ENCODE measurements at regions not wholly inside any gene's neighbourhood (a gene's known extent, or its start where the extent isn't known, plus 50 kb on each side); places are given as distances from the start of the nearest gene placed in this dataset.

- no peak for DNase-seq
These were observed 120.2 kb upstream of the PJA2 start for GRCh38 chr5:109529987-109530386.

DNA sequence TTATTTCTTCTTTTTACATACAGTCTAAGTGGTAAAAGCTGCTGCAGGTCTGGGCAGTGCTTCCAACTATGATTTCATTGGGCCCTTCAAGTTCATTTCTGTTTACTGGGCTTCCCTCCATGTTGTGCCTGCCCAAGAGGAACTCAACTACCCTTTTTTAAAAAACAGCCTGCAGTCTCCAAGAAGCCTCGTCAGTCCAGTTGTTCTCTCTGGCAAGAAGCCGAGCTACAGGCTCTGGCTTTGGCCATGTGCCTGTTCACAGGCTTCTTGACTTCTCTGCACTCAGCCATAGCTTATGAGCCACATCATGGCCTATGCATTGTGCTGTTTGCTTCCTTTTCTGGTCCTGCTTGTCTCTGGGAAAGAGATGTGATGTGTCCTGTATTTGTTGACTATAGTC, 119.7 kb upstream of the PJA2 start:
- DNase-seq, result no peak

- DNase-seq, result no peak
These were observed 114.8 kb upstream of the PJA2 start for GRCh38 chr5:109524555-109524954.

DNA sequence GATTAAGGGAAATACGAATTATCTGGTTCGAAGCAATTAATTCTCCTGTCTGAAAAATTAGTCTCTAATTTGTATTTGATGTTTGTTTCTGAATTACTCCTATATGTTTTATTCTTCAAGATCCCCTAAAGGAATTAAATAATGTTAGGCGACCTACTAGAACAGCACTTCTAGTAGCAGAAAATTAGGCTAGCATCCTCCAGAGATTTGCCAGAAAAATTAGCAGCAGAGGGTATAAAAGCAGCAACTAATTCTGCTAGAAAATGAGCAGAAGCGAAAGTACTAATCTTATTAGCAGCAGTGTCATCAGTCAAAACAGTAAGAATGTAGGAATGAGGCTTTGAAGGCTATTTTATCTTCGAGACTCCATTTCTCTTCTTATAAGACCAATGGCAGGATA, 114.3 kb upstream of the PJA2 start:
- DNase-seq, result no peak

GRCh38 chr5:109522404-109522803, 112.6 kb upstream of the PJA2 start:
- no peak for DNase-seq

- DNase-seq, result no peak
These were observed 109.6 kb upstream of the PJA2 start for GRCh38 chr5:109519416-109519815.

- no peak for DNase-seq
These were observed 106.6 kb upstream of the PJA2 start for GRCh38 chr5:109516390-109516789.

DNA sequence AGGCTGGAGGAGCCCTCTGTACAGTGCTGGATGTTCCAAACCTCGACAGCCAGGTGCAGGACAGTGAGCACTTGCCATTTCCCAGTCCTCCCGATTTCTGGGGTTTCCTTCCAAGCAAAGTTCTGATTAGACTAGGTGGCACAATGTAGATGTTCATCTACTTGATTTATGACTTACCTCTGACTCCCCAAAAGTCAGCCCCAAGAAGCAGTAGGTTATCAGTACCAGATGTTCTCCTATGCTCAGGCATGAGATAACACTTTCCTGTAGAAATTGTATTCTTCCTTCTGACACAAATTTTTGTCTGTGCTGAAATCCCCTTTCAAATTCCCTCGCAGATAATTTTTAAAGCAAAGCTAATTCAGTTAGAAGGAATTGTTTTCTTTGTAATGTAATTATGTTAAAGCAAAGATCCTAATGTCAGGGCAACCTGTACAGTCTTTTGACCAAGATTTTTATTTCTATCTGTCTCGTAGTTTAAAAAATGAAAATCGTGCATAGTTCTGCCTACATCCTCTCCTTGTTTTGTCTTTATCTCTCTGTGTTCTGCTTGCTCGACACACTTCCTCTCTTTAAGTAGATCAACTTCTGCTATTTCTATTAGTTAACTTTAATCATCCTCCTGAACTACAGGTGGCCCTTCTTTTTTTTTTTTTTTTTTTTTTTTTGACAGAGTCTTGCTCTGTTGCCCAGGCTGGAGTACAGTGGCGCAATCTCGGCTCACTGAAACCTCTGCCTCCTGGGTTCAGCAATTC, 102.4 kb upstream of the PJA2 start:
- DNase-seq, result no peak

- DNase-seq, result no peak
These were observed 96.8 kb upstream of the PJA2 start for GRCh38 chr5:109506556-109506955.

DNA sequence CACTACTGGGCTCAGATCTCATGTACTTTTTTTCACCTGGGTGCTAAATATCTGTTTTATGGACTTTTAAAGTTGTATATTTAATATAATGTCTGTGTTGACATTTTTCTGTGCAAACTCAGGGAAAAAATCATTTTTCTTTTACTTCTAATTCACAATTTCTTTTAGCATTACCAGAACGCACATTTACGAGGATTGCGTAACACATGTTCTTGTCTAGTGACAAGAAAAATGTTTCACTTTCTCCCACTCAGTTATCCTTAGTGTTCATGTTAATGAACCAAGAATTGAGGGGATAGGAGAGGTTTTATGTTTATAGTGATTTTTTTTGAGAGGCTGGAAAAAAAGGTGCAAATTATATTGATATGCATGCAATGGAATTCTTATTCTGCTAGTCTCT, 86.3 kb upstream of the PJA2 start:
- no peak for DNase-seq

DNA sequence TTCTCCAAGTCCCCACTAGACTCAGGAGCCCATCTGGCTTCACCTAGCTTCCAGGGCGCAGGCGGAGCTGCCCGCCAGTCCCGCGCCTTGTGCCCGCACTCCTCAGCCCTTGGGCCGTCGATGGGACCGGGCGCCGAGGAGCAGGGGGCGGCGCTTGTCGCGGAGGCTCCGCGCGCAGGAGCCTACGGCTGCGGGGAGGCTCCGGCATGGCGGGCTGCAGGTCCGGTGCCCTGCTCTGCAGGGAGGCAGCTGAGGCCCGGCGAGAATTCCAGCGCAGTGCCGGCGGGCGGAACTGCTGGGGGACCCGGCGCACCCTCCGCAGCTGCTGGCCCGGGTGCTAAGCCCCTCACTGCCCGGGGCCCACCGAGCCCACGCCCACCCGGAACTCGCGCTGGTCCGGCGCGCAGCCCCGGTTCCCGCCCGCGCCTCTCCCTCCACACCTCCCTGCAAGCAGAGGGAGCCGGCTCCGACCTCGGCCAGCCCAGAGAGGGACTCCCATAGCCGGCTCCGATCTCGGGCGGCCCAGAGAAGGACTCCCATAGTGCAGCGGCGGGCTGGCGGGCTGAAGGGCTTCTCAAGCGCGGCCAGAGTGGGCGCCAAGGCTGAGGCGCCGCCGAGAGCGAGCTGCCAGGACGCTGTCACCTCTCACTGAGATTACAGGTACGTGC, 78.1 kb upstream of the PJA2 start:
- DNase-seq, result no peak

DNA sequence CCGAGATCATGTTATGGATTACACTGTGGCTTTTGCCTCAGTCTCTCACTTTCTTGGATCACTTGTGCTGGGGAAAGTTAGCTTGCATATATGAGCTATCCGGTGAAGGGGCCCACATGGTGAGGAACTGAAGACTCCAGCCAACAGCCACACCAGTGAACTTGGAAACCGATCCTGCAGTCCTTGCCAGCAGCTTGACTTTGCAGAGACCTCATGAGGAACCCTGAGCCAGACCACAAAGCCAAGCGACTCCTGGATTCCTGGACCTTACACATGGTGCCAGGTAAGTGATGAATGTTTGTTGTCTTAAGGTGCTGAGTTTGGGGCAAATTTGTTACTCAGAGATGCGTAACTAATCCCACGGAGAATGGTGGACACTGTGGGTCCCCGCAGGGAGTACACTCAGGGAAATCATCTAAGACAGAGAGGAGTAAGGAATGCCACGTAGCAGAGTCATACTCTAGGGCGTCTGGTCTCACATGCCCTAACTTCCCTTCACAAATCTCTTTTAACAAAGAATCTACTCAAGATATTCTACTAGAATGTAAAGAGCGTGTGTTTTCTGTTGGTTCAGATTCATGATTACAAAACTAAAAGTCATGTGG, 76.5 kb upstream of the PJA2 start:
- no peak for DNase-seq

- no peak for DNase-seq
These were observed 75.3 kb upstream of the PJA2 start for GRCh38 chr5:109485030-109485429.

GRCh38 chr5:109484597-109484996, 74.8 kb upstream of the PJA2 start:
- DNase-seq, result no peak

GRCh38 chr5:109483395-109483971, 73.7 kb upstream of the PJA2 start:
- DNase-seq, result no peak

- DNase-seq, result no peak
These were observed 73.0 kb upstream of the PJA2 start for GRCh38 chr5:109482748-109483147.

DNA sequence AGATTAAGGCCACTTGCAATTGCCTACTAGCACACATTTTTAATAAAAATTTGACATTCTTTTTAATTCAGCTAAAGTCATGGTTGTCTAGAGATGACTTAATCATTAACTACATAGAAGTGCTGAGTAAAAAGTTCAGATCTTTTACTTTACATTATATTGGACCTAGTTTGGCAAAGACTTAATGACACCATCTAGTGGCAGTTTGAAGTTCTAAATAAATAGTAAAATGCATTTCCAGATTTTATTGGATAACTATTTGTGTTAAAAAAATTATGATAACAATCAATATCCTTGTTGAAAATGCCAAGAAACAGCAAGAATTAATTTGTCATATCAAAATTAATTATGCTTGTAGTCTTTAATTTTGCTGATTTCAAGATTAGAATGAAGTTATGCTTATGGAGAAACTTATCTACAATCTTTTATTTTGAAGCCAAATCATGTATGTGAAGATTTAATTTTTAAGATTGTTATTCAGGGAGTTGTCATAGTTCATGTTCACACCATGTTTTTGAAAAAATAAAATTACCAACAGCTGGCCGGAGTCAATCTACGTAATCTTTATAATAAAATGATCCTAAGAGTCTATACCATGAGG, 69.6 kb upstream of the PJA2 start:
- no peak for DNase-seq

GRCh38 chr5:109478830-109479229, 69.1 kb upstream of the PJA2 start:
- DNase-seq, result no peak

DNA sequence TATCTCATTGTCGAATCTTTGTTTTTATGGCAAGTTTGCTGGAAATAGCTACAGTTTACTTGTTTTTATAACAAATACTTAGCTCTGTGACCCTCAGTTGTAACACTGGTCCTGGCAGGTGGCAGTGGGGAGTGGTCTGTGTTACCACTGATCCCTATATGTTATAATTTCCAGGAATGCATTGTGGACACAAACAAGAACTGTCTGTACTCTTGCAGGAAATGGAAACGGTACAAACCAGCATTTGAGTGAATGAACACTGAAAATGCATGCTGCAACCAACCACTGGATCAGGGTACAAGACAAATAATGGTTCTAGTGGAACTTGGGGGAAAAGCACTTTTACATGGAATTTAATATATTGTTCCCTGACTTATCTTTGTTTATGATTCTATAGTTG, 66.5 kb upstream of the PJA2 start:
- no peak for DNase-seq

DNA sequence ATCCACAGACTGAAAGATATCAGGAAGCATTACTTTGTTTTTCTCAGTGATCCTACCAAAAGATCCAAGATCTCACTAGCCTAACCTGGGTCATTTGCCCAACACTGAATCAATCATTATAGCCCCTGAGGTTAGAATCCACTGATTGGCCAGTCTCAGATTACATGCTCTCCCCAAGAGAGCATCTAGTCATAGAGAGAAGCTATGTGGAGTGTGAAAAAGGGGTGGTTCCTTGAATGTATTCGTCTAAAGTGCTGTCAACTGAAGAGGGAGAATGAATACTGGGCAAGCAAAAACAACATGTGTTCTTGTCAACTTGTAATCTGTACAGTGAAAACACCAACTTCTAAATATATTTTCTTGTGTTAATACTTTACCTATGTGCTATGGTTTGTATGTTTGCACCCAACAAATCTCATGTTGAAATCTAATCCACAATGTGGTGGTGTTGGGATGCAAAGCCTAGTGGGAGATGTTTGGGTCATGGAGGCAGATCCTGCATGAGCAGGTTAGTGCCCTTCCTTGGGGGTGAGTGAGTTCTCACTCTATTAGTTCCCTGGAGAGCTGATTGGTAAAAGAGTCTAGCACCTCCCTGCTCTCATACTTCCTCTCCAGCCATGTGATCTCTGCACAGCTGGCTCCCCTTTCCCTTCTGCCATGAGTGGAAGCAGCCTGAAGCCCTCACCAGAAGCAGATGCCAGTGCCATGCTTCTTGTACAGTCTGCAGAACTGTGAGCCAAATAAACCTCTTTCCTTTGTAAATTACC, 60.3 kb upstream of the PJA2 start:
- DNase-seq, result no peak

DNA sequence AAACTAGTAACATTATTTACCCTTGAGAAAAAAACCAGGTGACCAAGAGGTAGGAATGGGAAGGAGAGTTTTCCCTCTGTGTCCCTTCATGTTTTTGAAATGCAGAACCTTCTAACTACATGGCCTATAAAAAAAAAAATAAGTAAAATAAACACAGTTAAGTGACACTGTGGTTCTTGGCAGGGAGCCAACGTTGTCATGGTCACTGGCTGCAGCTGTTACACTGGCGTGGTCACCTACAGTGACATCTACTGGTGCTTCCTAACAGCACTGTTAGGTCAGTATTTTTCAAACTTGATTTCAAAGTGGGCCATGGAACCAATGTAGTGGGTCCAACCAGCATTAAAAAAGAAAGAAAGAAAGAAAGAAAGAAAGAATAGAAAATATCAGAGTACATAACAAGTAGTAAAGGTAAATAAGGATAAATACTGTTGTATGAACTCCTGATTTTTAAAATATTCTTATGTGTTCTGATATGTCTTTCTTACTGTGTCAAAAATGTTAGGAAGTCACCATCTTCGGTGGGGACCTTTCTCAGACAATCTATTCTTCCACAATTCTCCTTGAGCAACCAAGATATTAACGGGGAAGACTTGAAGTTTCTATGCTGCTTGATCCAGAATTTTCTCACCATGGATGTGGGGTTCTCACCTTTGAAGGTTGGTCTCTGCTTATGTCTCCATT, 59.1 kb upstream of the PJA2 start:
- peak; percentile 48 to 58 for DNase-seq

DNA sequence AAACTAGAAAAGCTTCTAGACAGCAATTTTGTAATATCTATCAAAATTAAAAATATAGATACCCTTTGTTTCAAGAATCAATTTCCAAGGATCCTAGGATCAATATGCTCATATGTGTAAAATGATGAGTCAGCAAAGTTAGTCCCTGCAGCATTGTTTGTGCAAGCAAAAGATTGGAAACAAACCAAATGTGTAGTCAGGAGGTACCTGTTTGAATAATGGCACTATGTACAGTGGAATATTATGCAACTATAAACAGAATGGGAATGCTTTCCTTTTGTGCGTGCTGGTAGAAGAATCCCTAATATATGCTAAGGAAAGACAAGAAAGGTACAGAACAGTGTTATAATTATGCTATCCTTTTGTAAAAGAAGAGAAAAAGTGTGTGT, 58.5 kb upstream of the PJA2 start:
- no peak for DNase-seq

Measured in stimulated activated CD4-positive, alpha-beta T cell treated with anti-CD3 and anti-CD28 coated beads, Interleukin-4, amount 100 ng/mL, for 4 hours (primary cell).